ENCODE measurements at regions not wholly inside any gene's neighbourhood (a gene's known extent, or its start where the extent isn't known, plus 50 kb on each side); places are given as distances from the start of the nearest gene placed in this dataset.
A peak's percentile ranks its signal among the peaks of the same experiment; 100 is the strongest.

DNA sequence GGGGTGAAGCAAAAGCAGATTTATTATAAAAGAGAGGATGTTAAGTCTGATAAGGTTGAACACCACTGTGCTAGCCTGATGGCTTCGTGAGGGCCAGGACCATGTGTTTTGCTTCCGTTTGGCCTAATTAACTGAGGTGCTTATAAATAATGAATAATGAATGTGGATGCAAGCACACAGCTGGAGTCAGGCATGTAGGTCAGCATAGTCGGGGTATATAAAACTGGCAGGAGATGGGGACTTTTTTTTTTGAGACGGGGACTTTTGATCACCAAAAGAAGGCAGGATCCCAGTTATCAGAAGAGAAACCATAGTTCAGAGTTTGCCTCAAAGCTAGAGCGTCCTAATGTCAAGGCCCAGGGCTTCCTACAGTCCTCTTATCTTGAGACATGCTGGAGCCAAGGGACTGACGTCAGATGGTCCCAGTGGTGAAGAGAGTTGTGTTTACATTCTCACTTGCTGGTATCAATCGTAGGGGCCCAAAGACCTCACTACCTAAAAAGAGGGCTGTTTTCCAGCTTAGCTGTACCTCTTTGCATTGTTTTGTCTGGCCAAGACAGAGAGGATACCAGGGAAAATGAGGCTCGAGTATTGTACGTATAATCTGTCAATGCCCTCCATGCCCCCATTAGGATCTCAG is 50.4 kb downstream of the RTL9 start:
- H3K4me1 Mint-ChIP-seq, result peaks cover 58% of the 10 kb centered on the region
- TF ChIP-seq, protein P1, sequence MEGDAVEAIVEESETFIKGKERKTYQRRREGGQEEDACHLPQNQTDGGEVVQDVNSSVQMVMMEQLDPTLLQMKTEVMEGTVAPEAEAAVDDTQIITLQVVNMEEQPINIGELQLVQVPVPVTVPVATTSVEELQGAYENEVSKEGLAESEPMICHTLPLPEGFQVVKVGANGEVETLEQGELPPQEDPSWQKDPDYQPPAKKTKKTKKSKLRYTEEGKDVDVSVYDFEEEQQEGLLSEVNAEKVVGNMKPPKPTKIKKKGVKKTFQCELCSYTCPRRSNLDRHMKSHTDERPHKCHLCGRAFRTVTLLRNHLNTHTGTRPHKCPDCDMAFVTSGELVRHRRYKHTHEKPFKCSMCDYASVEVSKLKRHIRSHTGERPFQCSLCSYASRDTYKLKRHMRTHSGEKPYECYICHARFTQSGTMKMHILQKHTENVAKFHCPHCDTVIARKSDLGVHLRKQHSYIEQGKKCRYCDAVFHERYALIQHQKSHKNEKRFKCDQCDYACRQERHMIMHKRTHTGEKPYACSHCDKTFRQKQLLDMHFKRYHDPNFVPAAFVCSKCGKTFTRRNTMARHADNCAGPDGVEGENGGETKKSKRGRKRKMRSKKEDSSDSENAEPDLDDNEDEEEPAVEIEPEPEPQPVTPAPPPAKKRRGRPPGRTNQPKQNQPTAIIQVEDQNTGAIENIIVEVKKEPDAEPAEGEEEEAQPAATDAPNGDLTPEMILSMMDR (IDR thresholded peaks at IDR 0.05), result no peak
- H3K36me3 Mint-ChIP-seq (ENCODE audit: low read depth), result no peaks in the 10 kb centered on the region
- peaks cover 2% of the 10 kb centered on the region for H3K27me3 Mint-ChIP-seq (ENCODE audit: low read depth, poor library complexity)
- DNase-seq, result no peak
- peak overlapping the region; percentile 62 for H3K27ac Mint-ChIP-seq
- H3K9me3 Mint-ChIP-seq, result no peaks in the 10 kb centered on the region
- H3K4me3 Mint-ChIP-seq, result no peak overlapping the region

DNA sequence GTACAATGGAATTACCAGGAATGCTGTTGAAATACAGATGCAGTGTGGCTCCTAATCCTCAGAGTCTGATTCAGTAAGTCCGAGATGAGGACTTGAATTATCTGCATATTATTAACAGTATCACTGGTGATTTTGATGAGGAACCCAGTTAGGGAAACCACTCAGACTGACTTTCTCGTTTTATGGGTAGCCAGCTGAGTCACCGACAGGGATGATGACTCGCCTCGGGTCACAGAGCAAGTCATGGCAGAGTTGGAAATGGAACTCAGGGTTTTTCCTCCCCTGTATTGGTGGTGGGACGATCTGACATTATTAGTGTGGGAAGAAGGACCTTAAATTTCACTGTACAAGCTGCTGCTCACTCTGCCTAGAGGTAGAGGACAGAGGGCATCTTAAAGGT is 51.3 kb downstream of the RTL9 start:
- Mint-ChIP-seq H3K4me1 (peaks cover 67% of the 10 kb centered on the region), H3K27me3 (ENCODE audit: low read depth, poor library complexity) (peaks cover 2% of the 10 kb centered on the region), H3K36me3 (ENCODE audit: low read depth) (no peaks in the 10 kb centered on the region), H3K4me3 (peak overlapping the region; percentile 23), H3K27ac (peak overlapping the region; percentile 68), H3K9me3 (no peaks in the 10 kb centered on the region)
- TF ChIP-seq, protein P1 (IDR thresholded peaks at IDR 0.05), result no peak
- DNase-seq, result no peak

DNA sequence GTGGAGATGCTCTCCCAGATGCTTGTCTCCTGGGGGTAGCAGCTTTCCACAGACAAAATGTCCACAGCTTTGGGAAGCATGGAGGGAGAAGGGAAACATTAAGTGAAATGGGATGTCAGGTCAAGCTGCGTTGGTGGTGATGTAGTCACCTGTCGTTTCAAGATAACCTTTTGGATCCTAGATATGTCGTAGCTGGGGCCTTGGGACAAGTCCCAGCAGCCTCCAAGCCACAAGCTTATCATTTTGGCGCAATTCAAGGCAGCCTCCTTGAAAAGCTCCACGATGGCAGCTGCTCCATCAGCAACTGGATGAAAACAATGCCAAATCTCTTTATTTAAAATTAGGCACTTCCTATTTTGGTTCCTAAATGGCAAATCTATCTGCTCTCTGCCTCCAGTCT is 52.0 kb downstream of the RTL9 start:
- peaks cover 2% of the 10 kb centered on the region for H3K27me3 Mint-ChIP-seq (ENCODE audit: low read depth, poor library complexity)
- TF ChIP-seq, protein P1 (IDR thresholded peaks at IDR 0.05), result no peak
- no peaks in the 10 kb centered on the region for H3K9me3 Mint-ChIP-seq
- peak overlapping the region; percentile 16 for H3K4me3 Mint-ChIP-seq
- no peak for DNase-seq
- no peaks in the 10 kb centered on the region for H3K36me3 Mint-ChIP-seq (ENCODE audit: low read depth)
- peaks cover 72% of the 10 kb centered on the region for H3K4me1 Mint-ChIP-seq
- H3K27ac Mint-ChIP-seq, result peak overlapping the region; percentile 19

DNA sequence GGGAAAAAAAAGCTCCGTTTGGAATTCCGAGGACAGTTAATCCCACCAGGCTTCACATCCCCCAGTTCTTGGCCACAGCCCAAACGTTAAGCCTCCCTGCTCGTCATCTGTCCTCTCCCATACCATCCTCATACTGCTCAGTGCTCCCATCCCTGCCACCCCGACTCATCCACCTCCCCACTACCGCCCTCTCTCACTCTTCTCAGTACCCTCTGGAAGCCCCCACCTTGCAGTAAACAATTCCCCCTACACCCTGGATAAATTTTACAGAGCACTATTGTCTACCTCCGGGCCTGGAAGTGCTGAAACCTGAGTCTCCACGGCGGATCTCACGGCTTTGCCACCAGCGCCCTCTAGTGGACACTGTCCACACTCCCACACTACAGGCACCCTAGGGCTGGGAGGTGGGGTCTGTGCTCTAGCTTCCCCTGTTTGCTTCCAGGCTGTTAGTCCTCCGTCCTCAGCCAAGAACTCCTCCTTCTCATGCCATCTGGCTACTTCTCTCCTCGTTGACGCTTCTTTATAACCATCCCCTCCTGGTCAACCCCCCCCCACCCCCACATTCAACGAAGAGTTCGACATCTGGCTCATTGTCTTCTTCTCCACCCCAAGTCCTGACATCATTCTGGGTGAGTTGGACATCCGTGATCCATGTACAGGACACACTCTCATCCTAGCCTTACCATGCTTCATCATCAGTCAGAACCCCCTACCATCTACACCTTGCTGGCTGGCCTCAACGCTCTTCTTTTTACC is 54.5 kb downstream of the RTL9 start:
- Mint-ChIP-seq H3K4me3 (peak overlapping the region; percentile 68), H3K27ac (no peak overlapping the region)

DNA sequence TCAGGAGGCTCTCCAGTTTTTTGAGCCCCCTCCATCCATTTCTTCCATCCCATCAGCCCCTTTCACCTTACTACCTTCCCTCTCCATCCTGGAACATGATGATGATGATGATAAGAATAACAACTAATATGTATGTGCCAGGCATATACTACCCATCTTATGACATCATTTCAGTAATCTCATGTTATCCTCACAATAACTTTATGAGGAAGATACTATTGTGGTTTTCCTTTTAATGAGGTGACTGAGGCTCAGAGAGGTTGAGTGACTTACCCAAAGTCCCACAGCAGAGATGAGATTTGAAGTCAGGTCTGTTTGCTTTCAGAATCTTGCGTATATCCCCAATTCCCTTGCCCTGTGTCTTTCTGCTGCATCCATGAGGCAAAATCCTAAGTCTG is 55.1 kb downstream of the RTL9 start:
- Mint-ChIP-seq H3K4me1 (peaks cover 88% of the 10 kb centered on the region), H3K27ac (no peak overlapping the region), H3K4me3 (no peak overlapping the region), H3K9me3 (no peaks in the 10 kb centered on the region), H3K27me3 (ENCODE audit: low read depth, poor library complexity) (no peaks in the 10 kb centered on the region), H3K36me3 (ENCODE audit: low read depth) (no peaks in the 10 kb centered on the region)
- no peak for DNase-seq
- TF ChIP-seq, protein P1 (IDR thresholded peaks at IDR 0.05), result no peak

More for the DNA sequence above, 54.5 kb downstream of the RTL9 start:
- H3K27me3 Mint-ChIP-seq (ENCODE audit: low read depth, poor library complexity), result no peaks in the 10 kb centered on the region
- H3K36me3 Mint-ChIP-seq (ENCODE audit: low read depth), result no peaks in the 10 kb centered on the region
- peaks cover 88% of the 10 kb centered on the region for H3K4me1 Mint-ChIP-seq
- H3K9me3 Mint-ChIP-seq, result no peaks in the 10 kb centered on the region
- TF ChIP-seq, protein P1 (IDR thresholded peaks at IDR 0.05), result peak; percentile 90
- peak; percentile 89 for DNase-seq
